GM18907 (cell line): ENCODE measurements at regions not wholly inside any gene's neighbourhood (a gene's known extent, or its start where the extent isn't known, plus 50 kb on each side); places are given as distances from the start of the nearest gene placed in this dataset.
"Not testable (repeated sequence)": the region's sequence is repeated elsewhere in the genome, so short reads cannot be mapped to it uniquely, and the experiment has no call there.

Experiments
- ATAC-seq: cut with Tn5 transposase; IDR thresholded peaks from one replicate; pipeline ENCODE4 v1.9.1; 2021; ENCODE audit warnings: mild to moderate bottlenecking, moderate library complexity; ENCODE audit not compliant: unreplicated experiment

DNA sequence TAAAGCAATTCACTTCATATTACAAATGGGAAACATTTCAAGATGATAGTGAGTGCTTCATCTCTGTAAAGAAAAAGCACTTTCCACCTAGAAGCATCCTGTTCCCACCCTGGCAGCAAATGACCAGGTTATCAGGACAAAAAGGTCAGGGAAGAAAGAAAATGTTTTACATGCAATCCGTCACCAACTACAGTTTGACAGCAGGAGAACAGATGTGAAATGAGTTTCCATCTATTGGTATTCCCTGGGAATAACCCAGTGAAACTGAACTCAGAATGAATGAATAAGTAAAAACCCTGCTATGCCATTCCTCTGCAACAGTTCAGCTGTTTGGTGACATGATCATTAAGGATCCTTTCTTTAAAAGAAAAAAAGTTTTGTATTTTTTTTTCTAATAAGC lies 67.6 kb downstream of the HTR1A start:
- ATAC-seq = no peak

DNA sequence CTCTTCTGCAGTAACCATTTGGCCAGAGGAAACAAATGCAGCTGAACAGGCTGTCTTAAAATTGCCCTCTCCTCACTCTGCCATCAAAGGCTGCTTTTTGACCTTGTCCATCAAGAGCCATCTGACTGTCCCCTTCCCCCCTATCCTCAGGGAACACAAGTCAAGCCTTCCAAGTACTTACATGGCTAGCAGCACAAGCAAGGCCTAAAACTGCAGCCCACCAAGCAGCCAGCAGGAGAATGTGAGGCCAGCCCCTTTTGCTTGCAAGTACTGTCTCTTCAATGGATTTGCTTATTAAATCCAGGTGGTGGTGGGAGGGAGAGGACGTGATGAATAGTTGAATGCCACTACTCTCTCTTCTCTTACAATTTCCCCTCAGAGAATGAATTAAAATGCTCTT lies 83.5 kb downstream of the HTR1A start:
- no peak for ATAC-seq

DNA sequence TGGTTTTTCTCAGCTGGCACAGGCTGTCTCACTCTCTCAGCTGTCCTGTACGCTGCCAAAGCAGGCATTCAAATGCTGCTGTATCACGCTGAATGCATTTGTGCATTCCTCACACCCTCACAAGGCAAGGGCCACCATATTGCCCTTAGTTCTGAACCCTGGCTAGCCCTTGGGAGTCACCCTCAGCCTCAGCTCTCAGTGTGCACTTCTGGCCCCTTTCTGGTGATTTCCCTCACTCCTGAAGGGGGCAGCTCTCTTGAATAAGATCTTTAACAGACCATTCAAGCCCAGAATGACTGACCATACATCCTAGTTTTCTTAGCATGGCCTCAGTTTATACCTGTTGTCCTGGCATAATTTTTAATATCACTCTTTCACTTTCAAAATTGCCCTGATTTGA lies 84.3 kb downstream of the HTR1A start:
- no peak for ATAC-seq

DNA sequence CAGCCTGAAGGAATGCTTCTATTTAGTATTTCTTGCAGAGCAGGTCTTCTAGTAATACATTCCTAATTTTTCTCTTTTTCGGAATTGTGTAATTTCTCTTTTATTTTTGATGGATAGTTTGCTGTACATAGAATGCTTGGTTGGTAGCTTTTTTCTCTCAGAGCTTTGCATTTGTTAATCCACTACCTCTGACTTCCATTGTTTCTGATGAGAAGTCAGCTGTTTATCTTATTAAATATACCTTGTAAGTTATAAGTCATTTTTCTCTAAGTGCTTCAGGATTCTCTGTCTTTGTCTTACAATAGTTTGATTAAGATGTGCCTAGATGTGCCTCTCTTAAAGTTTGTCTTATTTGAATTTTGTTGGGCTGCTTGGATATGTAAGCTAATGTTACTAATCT lies 101.9 kb downstream of the HTR1A start:
- no peak for ATAC-seq

DNA sequence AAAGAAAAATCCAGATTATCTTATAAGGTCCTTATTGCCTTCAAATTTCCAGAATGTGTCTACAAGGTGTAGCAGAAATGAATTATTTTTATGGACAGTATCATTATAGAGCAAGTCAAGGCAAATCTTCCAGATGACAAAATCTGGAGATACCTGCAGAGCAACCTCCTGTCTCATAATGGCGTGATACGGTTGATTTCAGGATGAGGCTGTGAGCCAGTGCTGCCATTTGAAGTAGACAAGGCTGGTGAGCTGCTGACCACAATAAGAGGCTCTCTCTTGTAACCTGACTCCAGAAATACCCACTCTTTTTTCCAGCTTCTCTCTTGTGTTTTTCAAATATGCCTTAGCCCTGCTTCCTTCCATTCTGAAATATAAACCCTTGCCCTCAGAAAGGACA lies 108.2 kb downstream of the HTR1A start:
- no peak for ATAC-seq

DNA sequence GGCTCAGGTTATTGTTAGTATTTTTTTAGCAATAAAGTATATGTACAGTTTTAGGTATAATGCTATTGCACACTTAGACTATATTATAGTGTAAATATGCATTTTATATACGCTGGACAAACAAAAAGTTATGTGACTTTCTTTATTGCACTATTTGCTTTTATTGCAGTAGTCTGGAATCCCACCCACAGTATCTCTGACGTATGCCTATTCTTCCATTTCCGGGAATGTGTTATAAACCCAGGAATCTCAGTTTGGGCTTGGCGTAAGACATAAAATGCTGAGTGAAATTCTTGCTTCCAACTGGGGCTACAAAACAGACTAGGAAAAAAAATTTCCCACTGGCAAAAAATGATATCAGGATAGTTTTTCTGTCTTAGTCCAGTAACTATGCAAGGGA lies 119.1 kb downstream of the HTR1A start:
- ATAC-seq = no peak

DNA sequence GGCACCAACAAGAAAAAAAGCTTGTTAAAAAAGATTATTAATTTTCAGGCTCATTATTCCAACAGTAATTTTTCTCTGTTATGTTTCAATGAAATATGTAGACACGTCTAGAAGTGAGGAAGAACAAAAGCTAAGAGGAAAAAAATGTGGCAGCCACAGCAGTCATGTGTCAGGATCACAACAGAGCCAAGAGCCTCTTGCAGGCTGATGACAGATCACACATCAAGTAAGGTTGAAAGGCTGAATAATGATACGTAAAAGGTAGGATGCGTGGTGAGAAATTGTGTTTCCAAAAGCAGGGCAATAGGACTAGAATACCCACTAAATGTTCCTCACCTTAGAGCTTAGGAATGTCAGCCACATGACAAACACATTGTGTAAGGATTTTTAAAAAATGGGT lies 124.8 kb downstream of the HTR1A start:
- no peak for ATAC-seq

DNA sequence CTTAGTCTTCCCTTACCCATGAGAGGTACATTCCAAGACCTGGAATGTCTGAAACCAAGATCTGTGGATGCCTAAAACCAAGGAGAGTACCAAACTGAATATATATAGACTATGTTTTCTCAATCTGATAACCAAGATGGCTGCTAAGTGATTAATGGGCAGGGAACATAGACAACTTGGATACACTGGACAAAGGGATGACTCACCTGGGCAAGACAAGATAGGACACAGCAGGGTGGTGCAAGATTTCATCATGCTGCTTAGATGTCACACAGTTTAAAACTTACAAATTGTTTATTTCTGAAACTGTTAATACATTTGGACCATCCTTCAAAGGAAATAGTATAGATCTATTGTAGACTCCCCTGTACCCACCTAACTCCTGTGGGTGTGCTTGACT lies 130.9 kb downstream of the HTR1A start:
- no peak for ATAC-seq

DNA sequence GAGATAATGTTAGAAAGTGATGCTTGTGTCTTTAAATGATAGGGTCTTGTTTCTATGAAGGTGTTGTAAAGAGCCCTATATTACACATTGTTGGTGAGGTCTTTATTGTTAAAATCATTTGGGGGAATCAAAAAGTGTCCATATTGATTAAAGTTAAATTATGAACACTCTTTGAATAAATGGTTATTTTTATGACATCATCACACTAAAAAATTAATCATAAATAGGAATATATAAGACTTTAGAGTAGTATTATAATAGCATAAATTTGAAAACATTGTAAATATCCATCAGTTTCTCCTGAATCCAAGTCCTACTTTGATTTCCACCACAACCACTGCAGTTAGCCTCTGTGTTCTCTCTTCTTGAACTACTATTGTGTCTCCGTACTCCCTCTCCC lies 136.3 kb downstream of the HTR1A start:
- no peak for ATAC-seq

DNA sequence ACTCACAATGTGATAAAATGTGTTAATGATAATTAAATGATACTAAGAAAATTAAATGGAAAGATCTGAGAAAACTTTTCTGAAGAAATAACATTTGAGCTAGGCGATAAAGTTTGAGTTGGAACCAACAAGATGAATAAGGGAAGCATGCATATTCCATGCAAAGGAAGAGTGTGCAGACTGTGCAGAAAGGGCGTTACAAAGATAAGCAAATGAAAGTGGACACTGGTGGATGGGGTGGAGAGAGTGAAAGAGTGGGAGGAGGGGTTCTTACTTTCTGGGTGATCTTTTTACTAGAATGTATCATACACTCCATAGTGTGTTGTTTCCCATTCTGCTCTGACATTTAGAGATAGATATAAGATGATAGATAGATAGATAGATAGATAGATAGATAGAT lies 138.7 kb downstream of the HTR1A start:
- no peak for ATAC-seq

DNA sequence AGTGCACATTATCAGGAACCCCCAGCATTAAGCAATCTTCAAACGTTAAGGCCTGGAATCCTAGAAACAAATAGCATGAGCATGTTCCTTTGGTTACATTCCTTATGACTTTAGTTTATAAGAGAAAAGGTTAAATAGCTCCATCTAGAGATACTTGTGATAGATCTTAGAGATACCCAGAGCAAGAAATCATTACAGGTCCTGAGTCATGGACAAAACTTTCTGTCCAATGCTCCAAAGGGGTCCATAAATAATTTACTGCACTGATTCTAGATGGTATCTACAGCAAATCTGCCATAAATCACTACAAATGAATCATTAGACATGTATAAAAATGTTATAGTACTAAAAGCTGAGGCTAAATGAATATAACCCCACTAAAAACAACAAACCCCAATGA lies 139.6 kb downstream of the HTR1A start:
- ATAC-seq = no peak

DNA sequence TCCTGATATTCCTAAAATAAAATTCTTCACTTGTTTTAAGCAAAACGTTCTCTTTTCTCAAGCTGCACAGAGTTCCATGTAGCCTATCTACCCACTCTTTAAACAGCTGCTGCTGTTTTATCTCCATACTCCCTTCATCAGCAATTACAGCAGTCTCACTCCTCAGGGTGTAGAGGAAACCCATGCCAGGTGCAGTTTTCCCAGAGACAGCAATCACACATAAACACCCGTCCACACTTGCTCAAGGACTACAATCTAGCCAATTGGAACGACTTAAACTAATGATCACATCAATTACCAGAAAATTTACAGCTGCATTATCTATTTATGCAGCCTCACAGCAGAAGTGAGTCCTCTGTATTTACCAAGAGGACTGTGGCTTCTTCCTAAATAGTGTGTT lies 141.7 kb downstream of the HTR1A start:
- no peak for ATAC-seq

DNA sequence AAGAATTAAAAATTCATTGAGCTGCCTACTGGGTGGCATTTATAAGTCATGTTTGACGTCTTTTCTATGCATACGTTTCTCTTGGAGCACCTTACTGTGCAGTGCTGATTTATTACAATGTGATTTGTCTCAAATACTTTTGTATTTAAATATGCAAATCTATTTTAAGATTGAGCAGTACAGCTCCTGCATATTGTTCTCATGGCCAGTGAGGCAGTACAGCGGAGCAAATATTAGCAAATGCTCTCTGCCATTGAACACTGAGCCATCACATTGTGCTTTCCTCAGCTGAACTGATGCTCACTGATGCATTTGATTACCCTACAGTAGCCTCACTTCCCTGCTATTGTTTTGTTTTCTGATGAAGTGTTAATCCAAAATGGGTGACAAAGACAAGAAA lies 149.6 kb downstream of the HTR1A start:
- no peak for ATAC-seq

DNA sequence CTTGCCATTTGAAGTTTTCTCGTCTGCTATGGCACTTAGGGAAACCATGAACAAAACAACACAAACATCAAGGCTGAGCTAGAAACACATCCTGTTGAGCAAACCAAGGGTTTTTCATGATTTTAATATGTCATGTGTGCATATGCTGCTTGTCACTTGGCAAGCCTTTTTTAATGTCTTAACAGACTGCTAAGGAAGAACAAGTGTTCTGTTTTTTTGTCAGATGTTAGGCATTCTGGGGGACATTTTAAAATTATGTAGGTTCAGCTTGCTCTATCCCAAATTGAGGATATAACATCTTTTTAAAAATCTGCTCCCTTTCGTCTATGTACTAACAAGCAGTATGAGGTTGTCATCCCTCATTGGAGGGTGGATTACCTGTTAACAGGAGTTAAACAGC lies 150.3 kb downstream of the HTR1A start:
- no peak for ATAC-seq

DNA sequence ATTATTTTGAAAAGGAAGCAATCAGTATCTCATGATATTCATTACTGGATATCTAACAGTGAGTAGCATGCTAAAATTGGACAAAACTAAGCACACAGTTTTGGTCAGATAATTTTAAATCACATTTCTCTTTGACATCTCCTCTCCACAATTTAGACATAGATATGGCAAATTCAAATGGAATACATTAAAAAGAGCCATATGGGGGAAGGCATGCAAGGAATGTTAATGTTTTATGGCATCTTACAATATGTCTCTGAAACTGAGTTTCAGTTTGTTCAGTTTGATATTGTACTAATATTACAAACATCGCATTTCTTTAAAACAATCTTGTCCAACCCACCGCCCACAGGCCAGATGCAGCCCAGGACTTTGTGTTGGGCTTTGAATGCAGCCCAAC lies 151.0 kb downstream of the HTR1A start:
- no peak for ATAC-seq

DNA sequence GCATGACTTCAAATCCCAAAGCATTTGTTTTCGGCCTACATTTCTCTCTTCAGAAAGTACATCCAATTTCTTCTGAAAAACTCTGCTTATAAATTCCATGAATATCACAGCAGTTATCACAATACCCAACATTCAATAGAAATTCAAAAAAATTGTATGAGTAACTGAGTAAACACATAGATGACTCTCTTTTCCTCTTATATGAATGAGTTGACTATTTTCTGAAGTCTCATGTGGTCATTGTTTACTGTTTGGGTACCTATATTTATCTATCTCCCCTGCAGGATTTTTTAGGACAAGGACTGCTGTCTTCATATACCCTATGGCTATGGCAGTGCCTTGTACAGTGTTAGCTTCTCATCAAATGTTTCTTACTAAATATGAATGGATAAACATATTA lies 157.1 kb downstream of the HTR1A start:
- ATAC-seq = no peak

DNA sequence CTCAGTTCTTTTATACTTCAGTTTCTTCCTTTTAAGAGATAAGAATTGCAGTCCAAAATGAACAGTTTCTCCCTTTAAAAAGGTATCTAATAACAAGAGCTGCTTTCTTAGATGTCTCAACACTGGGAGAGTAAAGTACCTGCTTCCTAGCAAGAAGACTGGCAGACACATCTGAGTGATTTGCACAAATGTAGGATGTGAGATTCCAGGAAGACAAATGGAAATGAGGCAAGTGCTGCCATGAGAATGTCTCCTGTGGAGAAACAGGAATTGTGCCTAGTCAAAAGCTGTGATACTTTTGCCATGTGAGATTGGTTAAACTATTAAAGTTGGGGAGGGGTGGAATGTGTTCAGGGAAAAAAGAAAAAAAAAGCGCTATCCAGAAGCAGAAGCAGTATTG lies 159.1 kb downstream of the HTR1A start:
- ATAC-seq = no peak

DNA sequence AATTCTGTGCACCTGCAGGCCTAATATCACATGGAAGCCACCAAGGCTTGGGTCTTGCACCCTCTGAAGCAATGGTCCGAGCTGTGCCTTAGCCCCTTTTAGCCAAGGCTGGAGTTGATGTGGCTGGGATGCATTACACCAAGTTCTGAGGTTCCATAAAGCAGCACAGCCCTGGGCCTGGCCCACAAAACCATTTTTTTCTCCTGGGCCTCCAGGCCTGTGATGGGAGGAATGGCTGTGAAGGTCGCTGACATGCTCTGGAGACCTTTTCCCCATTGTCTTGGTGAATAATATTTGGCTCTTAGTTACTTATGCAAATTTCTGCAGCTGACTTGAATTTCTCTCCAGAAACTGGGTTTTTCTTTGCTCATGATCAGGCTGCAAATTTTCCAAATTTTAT lies 167.3 kb downstream of the HTR1A start:
- ATAC-seq = no peak

DNA sequence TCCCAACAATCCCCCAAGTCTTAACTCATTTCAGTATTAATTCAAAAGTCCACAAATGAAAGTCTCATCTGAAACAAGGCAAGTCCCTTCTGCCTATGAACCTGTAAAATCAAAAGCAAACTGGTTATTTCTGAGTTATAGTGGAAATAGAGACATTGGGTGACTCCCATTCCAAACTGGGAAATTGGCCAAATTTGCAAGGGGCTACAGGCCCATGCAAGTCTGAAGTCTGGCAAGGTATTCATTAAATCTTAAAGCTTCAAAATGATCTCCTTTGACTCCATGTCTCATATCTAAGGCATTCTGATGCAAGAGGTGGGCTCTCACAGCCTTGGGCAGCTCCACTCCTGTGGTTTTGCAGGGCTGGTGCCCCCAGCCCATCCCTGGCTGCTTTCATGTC lies 167.9 kb downstream of the HTR1A start:
- no peak for ATAC-seq

DNA sequence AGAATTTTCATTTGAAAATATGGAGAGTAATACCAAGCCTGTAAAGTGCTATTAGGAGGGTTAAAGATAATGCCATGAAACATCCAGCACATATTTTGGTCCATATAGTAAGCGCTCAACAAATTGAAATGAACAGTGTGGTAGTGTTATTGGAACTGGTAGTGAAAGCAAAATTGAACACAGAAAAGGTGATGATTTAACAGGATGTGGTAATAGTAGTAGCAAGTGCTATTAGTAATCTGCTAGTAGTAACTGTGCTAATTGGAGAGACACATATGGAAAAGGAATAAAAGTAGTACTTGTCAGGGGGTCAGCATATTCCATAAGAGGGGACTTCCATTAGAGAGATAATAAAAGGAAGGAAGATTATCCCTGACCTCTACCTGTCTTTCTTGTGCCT lies 187.3 kb downstream of the HTR1A start:
- no peak for ATAC-seq

DNA sequence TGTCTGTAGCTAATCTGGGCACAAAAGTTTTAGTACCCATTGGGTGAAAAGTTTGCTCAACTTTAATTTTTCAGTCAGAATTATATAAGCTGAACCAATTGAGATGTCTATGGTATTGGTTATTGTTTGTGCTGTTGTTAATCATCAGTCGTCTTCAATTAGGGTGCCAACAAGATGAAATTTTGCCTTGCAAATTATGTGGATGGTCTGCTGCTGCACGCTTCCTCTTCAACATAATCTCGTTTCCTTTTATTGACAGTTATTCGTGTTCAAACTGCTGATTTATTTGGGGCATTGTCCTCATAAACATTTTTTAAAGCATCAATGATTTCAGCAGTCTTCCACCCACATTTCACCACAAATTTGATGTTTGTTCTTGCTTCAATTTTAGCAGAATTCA lies 194.0 kb downstream of the HTR1A start:
- ATAC-seq = no peak

DNA sequence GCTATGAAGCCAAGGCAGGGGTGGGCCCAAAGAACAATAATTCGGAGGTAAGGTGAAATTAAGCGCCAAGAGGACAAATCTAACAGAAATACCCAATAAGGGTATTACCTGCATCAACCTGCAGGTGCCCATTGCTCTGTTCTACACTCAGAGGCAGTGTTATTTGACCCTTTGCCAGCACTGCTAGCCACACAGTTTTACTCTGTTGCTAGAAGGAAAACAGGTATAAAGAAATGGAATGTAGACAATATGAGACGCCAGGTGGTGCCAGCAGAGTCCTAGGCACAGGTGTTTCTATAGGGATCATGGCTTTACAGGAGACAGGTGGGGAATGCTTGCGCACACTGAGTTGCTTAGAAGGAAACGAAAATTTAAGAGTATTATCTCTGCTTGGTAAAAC lies 201.3 kb downstream of the HTR1A start:
- no peak for ATAC-seq

DNA sequence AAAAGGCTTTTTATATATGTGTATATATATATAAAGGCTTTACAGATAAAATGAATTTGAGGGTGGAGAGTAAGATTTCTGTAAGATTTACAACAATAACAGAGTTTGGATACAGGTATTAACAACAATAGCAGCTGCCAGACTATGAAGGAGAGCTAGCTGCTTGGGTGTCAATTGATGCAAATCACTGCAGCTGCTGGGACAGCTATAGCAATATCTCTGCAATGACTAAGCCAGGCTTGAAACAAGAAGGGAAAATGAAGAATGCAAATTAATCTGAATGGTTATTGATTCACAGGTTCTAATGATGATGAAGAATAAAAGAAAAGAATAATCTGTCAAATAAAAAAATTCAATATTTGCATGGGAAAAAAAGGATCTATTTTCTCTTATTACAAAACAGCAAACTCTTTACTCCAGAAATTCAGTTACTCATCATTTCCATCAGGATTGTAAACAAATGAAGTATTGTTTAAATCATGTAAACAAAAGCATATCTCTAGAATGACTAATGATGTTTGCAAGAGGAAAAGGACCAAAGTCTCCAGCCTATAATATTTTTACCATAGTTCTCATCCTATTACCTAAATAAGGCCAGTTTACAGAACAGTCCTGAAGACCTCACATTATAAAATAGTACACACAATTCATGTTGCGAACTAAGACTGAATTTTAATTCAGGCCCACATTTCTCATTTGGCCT lies 219.0 kb downstream of the HTR1A start:
- no peak for ATAC-seq

DNA sequence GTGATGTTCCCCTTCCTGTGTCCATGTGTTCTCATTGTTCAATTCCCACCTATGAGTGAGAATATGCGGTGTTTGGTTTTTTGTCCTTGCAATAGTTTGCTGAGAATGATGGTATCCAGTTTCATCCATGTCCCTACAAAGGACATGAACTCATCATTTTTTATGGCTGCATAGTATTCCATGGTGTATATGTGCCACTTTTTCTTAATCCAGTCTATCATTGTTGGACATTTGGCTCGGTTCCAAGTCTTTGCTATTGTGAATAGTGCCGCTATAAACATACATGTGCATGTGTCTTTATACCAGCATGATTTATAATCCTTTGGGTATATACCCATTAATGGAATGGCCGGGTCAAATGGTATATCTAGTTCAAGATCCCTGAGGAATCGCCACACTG lies 229.4 kb downstream of the HTR1A start:
- ATAC-seq = not testable (repeated sequence)
